ENCODE measurements at regions not wholly inside any gene's neighbourhood (a gene's known extent, or its start where the extent isn't known, plus 50 kb on each side); places are given as distances from the start of the nearest gene placed in this dataset.
A peak's percentile ranks its signal among the peaks of the same experiment; 100 is the strongest.
"Not testable (repeated sequence)": the region's sequence is repeated elsewhere in the genome, so short reads cannot be mapped to it uniquely, and the experiment has no call there.

DNA sequence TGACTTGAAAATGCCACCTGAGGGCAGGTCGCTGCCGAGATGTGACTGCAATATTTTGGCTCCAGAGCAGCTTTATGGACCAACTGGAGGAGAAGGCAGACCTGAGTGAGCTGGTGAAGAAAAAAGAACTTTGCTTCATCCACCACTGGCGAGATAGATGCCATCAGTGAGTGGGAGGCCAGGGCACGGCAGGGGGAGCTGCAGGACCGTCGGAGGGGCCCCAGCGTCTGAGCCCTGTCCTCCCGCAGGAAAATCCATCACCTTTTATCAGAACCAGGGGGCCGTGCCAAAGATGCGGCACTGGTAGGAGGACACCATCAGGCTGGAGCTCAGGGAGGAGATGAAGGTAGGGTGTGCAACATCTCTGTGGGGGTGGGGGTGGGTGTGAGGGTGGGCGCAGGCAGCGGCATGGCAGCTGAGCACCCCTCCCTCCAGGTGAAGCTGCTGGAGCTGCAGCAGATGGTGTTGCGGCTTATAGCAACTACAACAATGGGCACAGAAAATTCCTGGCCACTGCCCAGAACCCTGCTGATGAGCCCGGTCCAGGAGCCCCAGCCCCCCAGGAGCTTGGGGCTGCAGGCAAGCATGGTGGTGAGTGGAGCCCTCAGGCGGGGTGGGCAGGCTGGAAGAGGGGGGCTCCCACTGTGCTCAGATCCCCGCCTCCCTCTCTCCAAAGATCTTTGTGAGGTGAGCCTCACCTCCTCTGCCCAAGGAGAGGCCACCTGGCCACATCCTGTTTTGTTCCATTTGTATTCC lies 102.4 kb upstream of the FAN1 start:
- not testable (repeated sequence) for H3K36me3 ChIP-seq (ENCODE audit: control insufficient read depth, insufficient read depth, low read length); H3K27me3 ChIP-seq (ENCODE audit: control insufficient read depth, insufficient read depth, low read length, poor library complexity, severe bottlenecking); H3K9me3 ChIP-seq (ENCODE audit: control insufficient read depth, low read length); H3K4me1 ChIP-seq (ENCODE audit: control insufficient read depth, insufficient read depth, low read length); H3K27ac ChIP-seq (ENCODE audit: insufficient read depth, low read depth, low read length, poor library complexity, severe bottlenecking); H3K4me3 ChIP-seq (ENCODE audit: insufficient read depth, low read depth, low read length)
- 48% methylated on average over 14 to 15 of the region's 16 CpGs for WGBS, 2 experiments

DNA sequence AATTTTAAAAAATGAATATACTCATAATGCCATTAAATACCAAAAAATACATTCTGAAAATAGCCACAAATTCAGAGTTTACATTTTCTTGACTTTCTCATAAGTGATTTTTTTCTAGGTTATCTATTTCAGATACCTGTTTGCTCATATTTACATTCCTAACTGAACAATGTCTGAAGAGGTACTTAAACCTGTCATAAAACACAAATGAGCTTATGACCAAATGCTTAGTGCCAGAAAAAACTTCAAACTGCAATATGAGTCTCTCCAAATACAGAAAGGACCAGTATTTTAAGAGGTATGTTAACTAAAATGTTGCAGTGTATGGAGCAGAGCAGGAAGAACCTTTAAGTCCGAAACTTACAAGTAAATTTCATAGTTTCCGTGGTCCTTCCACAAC lies 101.7 kb upstream of the FAN1 start:
- not testable (repeated sequence) for H3K27ac ChIP-seq (ENCODE audit: insufficient read depth, low read depth, low read length, poor library complexity, severe bottlenecking); H3K27me3 ChIP-seq (ENCODE audit: control insufficient read depth, insufficient read depth, low read length, poor library complexity, severe bottlenecking); H3K36me3 ChIP-seq (ENCODE audit: control insufficient read depth, insufficient read depth, low read length); H3K4me3 ChIP-seq (ENCODE audit: insufficient read depth, low read depth, low read length); H3K9me3 ChIP-seq (ENCODE audit: control insufficient read depth, low read length); H3K4me1 ChIP-seq (ENCODE audit: control insufficient read depth, insufficient read depth, low read length)
- WGBS, 2 experiments = 92 to 96% methylated on average over 2 of the region's 2 CpGs

DNA sequence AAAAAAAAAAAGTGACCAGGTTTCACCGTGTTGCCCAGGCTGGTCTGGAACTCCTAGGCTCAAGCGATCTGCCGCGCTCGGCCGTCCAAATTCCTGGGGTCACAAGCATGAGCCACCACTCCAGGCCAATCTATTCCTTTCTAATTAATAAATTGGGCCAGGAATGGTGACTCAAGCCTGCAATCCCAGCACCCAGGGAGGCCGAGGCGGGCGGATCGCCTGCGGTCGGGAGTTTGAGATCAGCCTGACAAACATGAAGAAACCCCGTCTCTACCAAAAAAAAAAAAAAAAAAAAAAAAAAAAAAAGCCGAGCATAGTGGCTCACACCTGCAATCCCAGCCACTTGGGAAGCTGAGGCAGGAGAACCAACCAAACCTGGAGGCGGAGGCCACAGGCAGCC lies 100.0 kb upstream of the FAN1 start:
- WGBS, 2 experiments = 90 to 99% methylated on average over 13 to 14 of the region's 15 CpGs

DNA sequence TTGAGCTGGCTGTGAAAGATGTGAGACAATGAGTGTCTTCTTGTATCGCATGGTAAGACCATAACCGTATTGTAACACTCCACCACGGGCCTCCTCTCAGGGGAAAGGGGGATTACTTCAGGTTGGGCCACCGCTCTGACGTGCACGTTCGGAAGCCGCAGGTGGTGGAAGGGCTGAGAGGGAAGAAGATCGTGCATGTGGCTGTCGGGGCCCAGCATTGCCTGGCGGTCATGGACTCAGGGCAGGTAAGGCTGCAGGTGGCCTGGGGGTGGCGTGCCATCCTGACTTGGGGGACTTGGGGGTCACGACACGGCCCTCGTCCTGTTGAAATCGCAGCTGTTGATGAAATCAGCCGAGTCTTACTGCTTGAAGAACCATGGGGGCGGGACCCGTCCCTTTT lies 87.3 kb upstream of the FAN1 start:
- no peaks in the 10 kb centered on the region for H3K9me3 ChIP-seq (ENCODE audit: control insufficient read depth, low read length)

More for the DNA sequence above, 100.0 kb upstream of the FAN1 start:
- not testable (repeated sequence) for H3K4me1 ChIP-seq (ENCODE audit: control insufficient read depth, insufficient read depth, low read length); H3K36me3 ChIP-seq (ENCODE audit: control insufficient read depth, insufficient read depth, low read length); H3K27me3 ChIP-seq (ENCODE audit: control insufficient read depth, insufficient read depth, low read length, poor library complexity, severe bottlenecking); H3K9me3 ChIP-seq (ENCODE audit: control insufficient read depth, low read length); H3K27ac ChIP-seq (ENCODE audit: insufficient read depth, low read depth, low read length, poor library complexity, severe bottlenecking); H3K4me3 ChIP-seq (ENCODE audit: insufficient read depth, low read depth, low read length)

DNA sequence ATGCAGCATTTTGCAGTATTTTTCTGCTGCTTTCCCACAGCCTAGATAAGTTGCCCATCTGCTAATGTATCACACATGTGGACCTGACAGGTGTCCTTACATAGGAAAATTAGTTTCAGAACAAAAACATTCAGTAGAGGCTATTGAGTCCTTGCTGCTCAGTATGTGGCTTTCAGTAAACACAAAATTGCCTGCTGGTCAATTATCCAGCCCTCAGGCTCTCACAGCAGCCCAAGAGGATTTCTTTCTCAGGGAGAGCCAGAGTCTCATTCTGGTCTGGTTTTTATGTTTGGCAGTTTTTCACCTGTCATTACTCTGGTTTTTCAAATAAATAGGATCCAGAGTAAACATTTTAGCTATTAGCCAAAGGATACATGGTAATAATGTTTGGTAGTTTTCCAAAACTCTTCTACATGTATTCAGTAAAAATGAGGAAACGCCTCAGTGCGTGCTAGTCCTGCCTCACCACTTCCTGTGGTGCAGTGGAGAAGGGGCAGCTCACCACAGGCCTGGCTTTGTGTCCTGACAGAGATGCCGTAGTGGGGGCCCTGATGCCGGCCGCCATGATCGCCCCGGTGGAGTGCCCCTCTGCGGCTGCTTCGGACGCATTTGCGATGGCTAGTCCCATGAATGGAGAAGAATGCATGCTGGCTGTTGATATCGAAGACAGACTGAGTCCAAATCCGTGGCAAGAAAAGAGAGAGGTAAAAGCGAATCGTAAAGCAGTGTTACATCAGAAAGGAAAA lies 80.5 kb upstream of the FAN1 start:
- peak overlapping the region; percentile 72 for H3K27ac ChIP-seq (ENCODE audit: insufficient read depth, low read depth, low read length, poor library complexity, severe bottlenecking)

More for the DNA sequence above, 87.3 kb upstream of the FAN1 start:
- H3K4me1 ChIP-seq (ENCODE audit: control insufficient read depth, insufficient read depth, low read length) = no peaks in the 10 kb centered on the region
- H3K4me3 ChIP-seq (ENCODE audit: insufficient read depth, low read depth, low read length) = no peak overlapping the region
- 93 to 94% methylated on average over 19 of the region's 19 CpGs for WGBS, 2 experiments
- no peaks in the 10 kb centered on the region for H3K36me3 ChIP-seq (ENCODE audit: control insufficient read depth, insufficient read depth, low read length)
- H3K27ac ChIP-seq (ENCODE audit: insufficient read depth, low read depth, low read length, poor library complexity, severe bottlenecking) = no peak overlapping the region
- H3K27me3 ChIP-seq (ENCODE audit: control insufficient read depth, insufficient read depth, low read length, poor library complexity, severe bottlenecking) = no peaks in the 10 kb centered on the region

DNA sequence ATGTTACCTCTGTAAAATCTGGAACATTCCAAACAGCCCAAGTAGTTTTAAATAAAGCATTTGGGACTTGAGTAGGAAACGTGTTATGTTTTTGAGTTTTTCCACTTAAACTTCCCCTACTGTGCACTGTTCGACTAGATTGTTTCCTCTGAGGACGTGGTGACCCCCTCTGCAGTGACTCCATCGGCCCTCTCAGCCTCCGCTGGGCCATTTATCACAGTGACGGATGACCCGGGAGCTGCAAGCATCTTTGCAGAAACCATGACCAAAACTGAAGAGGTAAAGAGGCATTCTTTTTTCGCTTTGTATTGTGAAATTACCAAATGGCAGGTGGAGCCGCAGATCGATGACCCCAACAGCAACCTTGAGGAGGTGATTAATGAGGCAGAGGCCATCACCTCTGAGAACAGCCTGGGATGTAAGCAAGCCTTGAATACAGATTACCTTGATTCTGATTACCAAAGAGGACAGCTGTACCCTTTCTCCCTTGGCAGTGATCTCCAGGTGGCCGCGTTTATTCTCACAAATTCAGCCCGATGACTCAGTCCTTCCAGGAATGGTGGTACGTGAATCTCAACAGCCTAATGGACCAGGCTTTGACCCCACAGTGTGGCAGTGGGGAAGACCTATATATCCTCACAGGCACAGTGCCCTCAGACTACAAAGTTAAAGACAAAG lies 79.1 kb upstream of the FAN1 start:
- no peak overlapping the region for H3K27ac ChIP-seq (ENCODE audit: insufficient read depth, low read depth, low read length, poor library complexity, severe bottlenecking)
- no peaks in the 10 kb centered on the region for H3K36me3 ChIP-seq (ENCODE audit: control insufficient read depth, insufficient read depth, low read length)
- H3K27me3 ChIP-seq (ENCODE audit: control insufficient read depth, insufficient read depth, low read length, poor library complexity, severe bottlenecking) = no peaks in the 10 kb centered on the region
- H3K4me1 ChIP-seq (ENCODE audit: control insufficient read depth, insufficient read depth, low read length) = peaks cover 5% of the 10 kb centered on the region
- H3K4me3 ChIP-seq (ENCODE audit: insufficient read depth, low read depth, low read length) = no peak overlapping the region
- WGBS, 2 experiments = 91% methylated on average over 13 to 14 of the region's 14 CpGs
- H3K9me3 ChIP-seq (ENCODE audit: control insufficient read depth, low read length) = no peaks in the 10 kb centered on the region

More for the DNA sequence above, 80.5 kb upstream of the FAN1 start:
- H3K4me1 ChIP-seq (ENCODE audit: control insufficient read depth, insufficient read depth, low read length); H3K9me3 ChIP-seq (ENCODE audit: control insufficient read depth, low read length); H3K4me3 ChIP-seq (ENCODE audit: insufficient read depth, low read depth, low read length); H3K27me3 ChIP-seq (ENCODE audit: control insufficient read depth, insufficient read depth, low read length, poor library complexity, severe bottlenecking); H3K36me3 ChIP-seq (ENCODE audit: control insufficient read depth, insufficient read depth, low read length): not testable (repeated sequence)
- 73 to 76% methylated on average over 15 of the region's 15 CpGs for WGBS, 2 experiments

DNA sequence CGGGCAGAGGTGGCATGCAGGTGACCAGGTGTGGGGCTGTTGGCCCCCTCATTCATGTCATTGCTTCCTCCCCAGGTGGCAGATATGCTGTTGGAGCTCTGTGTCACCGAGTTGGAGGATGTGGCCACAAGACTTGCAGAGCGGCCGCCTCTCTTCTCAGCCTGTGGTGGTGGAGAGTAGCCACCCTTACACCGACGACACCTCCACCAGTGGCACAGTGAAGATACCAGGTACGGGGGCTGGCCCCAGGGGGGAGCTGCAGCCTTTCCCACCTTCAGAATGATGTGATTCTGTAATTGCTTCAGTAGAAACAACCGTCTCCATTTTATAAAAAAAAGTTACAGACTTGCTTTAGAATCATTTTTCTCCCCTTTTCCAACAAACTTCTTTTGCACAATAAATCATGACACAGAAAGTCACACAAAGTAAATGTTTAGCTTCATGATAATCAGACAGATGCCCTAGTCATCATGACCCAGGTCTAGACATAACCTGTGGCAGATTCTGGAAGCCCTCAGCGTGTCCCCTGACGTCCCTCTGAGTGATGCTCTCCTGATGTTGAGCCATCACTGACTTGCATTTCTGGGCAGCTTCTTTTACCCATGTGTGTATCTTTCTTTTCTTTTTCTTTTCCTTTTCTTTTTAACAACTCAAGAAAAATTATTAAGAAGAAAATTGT lies 76.0 kb upstream of the FAN1 start:
- Histone ChIP-seq H3K27ac (ENCODE audit: insufficient read depth, low read depth, low read length, poor library complexity, severe bottlenecking) (no peak overlapping the region), H3K36me3 (ENCODE audit: control insufficient read depth, insufficient read depth, low read length) (no peaks in the 10 kb centered on the region), H3K4me3 (ENCODE audit: insufficient read depth, low read depth, low read length) (no peak overlapping the region), H3K4me1 (ENCODE audit: control insufficient read depth, insufficient read depth, low read length) (peaks cover 5% of the 10 kb centered on the region), H3K27me3 (ENCODE audit: control insufficient read depth, insufficient read depth, low read length, poor library complexity, severe bottlenecking) (no peaks in the 10 kb centered on the region), H3K9me3 (ENCODE audit: control insufficient read depth, low read length) (no peaks in the 10 kb centered on the region)
- 94 to 95% methylated on average over 10 of the region's 10 CpGs for WGBS, 2 experiments

DNA sequence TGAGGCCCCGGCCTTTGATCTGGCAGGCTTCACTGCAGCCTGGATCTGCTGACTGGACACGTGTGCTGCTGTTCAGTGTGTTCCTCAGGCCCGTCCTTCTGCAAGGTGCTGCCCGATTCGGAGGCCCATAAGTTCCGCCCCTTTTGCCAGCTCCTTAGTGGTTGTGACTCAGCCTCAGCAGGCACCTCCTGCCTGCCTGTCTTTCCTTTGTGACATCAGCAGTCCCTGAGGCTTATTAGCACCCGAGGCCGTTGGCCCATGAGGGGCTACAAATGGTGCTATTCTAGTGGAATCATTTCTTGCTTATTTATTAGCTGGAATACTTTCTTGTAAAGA lies 75.4 kb upstream of the FAN1 start:
- not testable (repeated sequence) for H3K9me3 ChIP-seq (ENCODE audit: control insufficient read depth, low read length); H3K27ac ChIP-seq (ENCODE audit: insufficient read depth, low read depth, low read length, poor library complexity, severe bottlenecking); H3K4me1 ChIP-seq (ENCODE audit: control insufficient read depth, insufficient read depth, low read length); H3K27me3 ChIP-seq (ENCODE audit: control insufficient read depth, insufficient read depth, low read length, poor library complexity, severe bottlenecking); H3K4me3 ChIP-seq (ENCODE audit: insufficient read depth, low read depth, low read length); H3K36me3 ChIP-seq (ENCODE audit: control insufficient read depth, insufficient read depth, low read length)
- 37 to 43% methylated on average over 3 to 5 of the region's 8 CpGs for WGBS, 2 experiments

DNA sequence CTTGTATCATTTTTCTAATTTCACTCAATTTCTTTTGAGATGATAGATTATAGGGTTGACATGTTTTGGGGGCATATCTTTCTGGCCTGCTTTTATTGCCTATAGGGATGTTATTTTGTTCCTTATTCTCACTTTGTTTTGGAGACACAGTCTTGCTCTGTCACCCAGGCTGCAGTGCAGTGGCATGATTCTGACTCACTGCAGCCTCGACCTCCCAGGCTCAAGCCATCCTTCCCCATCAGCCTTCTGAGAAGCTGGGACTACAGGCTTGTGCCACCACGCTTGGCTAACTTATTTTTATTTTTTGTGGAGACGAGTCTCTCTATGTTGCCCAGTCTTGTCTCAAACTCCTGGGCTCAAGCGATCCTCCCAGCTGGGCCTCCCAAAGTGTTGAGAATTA lies 72.8 kb upstream of the FAN1 start:
- no peaks in the 10 kb centered on the region for H3K9me3 ChIP-seq (ENCODE audit: control insufficient read depth, low read length)
- H3K36me3 ChIP-seq (ENCODE audit: control insufficient read depth, insufficient read depth, low read length) = no peaks in the 10 kb centered on the region
- 92 to 94% methylated on average over 4 of the region's 4 CpGs for whole genome bisulfite sequencing, 2 experiments
- no peaks in the 10 kb centered on the region for H3K4me1 ChIP-seq (ENCODE audit: control insufficient read depth, insufficient read depth, low read length)
- no peaks in the 10 kb centered on the region for H3K27me3 ChIP-seq (ENCODE audit: control insufficient read depth, insufficient read depth, low read length, poor library complexity, severe bottlenecking)
- no peak overlapping the region for H3K27ac ChIP-seq (ENCODE audit: insufficient read depth, low read depth, low read length, poor library complexity, severe bottlenecking)
- H3K4me3 ChIP-seq (ENCODE audit: insufficient read depth, low read depth, low read length) = no peak overlapping the region

DNA sequence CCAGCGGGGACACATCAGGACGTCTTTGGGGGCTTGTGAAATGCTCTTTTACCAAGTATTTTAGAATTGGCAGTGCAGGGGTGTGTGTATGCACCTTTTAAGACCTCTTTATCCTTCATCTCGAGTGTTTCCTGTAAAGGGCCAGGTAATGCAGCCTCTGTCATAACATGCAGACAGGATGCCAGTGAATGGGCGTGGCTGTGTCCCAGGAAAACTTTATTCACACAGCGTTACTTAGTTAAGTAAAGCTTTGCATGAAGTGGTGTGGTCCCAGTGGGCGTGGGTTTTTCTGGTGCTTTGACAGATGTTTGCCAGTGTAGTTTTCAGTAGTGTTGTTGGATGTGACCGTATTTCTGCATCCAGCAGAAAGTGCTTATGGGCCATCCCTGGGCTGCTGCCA lies 70.3 kb upstream of the FAN1 start:
- H3K27me3 ChIP-seq (ENCODE audit: control insufficient read depth, insufficient read depth, low read length, poor library complexity, severe bottlenecking); H3K4me3 ChIP-seq (ENCODE audit: insufficient read depth, low read depth, low read length); H3K36me3 ChIP-seq (ENCODE audit: control insufficient read depth, insufficient read depth, low read length); H3K27ac ChIP-seq (ENCODE audit: insufficient read depth, low read depth, low read length, poor library complexity, severe bottlenecking); H3K9me3 ChIP-seq (ENCODE audit: control insufficient read depth, low read length); H3K4me1 ChIP-seq (ENCODE audit: control insufficient read depth, insufficient read depth, low read length): not testable (repeated sequence)
- 93 to 95% methylated on average over 7 of the region's 7 CpGs for WGBS, 2 experiments
